K562 (cell line): ENCODE measurements at regions not wholly inside any gene's neighbourhood (a gene's known extent, or its start where the extent isn't known, plus 50 kb on each side); places are given as distances from the start of the nearest gene placed in this dataset.
"Not testable (repeated sequence)": the region's sequence is repeated elsewhere in the genome, so short reads cannot be mapped to it uniquely, and the experiment has no call there.

Experiments
- ATAC-seq: fragments of 200-7000 bp; cut with Tn5 transposase; 3 replicates; pipeline ENCODE4 v1.9.1; 2020; ENCODE audit warnings: moderate library complexity
- BruUV-seq: library from RNA; stranded (reverse); fragments of 400-500 nt; replicated peaks from 2 replicates; lab custom pipeline; 2021; lab: Mats Ljungman, UMichigan
- CTCF ChIA-PET: fragments of 300-600 bp; formaldehyde crosslinking; extraction: SDS; loops from one replicate; lab custom pipeline; 2021; ENCODE audit warnings: low intra/inter-chr PET ratio; lab: Yijun Ruan, JAX
- POLR2A ChIA-PET: fragments of 300-600, 350-650 bp; sonication (Branson Sonifier 250); formaldehyde crosslinking; extraction: SDS; loops from one replicate; lab custom pipeline; 2021; ENCODE audit warnings: antibody characterized with exemption, inconsistent platforms; lab: Yijun Ruan, JAX
- DNase-seq, 4 experiments: peaks; one replicate each; pipeline versions ENCODE4 v3.0.0 to v3.0.0-alpha.2; 2011 to 2018; ENCODE audit warnings: low spot score in 3 of 4, mixed read lengths in 3 of 4; ENCODE audit errors: extremely low read depth in 1 of 4
- FAIRE-seq: peaks from 2 replicates; lab custom pipeline; 2011; peaks lifted over from hg19 to GRCh38; lab: Jason Lieb, UNC
- H2AFZ ChIP-seq: 2 replicates; pipeline ENCODE4 v1.6.0; 2011; ENCODE audit warnings: low read depth, low read length, control low read depth, inconsistent platforms
- H3K27ac ChIP-seq: fragments of 200-600 bp; 3 replicates; pipeline ENCODE4 v1.8.0; 2011; ENCODE audit warnings: low read depth, mild to moderate bottlenecking, control low read depth, inconsistent platforms, low read length, moderate library complexity, mixed read lengths; ENCODE audit errors: extremely low read depth
- H3K27me3 ChIP-seq, 2 experiments: fragments of 300-600 bp in 1 of 2; 2 replicates in 1 of 2; 3 replicates in 1 of 2; pipeline versions ENCODE4 v1.6.0 to v1.8.0; 2011; ENCODE audit warnings: inconsistent platforms in 2 of 2, low read length in 2 of 2, mild to moderate bottlenecking in 1 of 2, mixed read lengths in 1 of 2, moderate library complexity in 1 of 2; ENCODE audit not compliant: control insufficient read depth in 2 of 2, insufficient read depth in 2 of 2
- H3K36me3 ChIP-seq: fragments of 300-600 bp; 3 replicates; pipeline ENCODE4 v1.8.0; 2011; ENCODE audit warnings: mild to moderate bottlenecking, low read length, inconsistent platforms; ENCODE audit not compliant: control insufficient read depth, insufficient read depth
- H3K4me1 ChIP-seq, 2 experiments: fragments of 200-600 bp in 1 of 2; replicated peaks in 1 of 2; 2 replicates in 1 of 2; 3 replicates in 1 of 2; pipeline versions ENCODE4 v1.5.1 to v1.8.0; 2011; ENCODE audit warnings: inconsistent platforms in 2 of 2, low read length in 2 of 2, mild to moderate bottlenecking in 1 of 2, mixed read lengths in 1 of 2, moderate library complexity in 1 of 2; ENCODE audit not compliant: control insufficient read depth in 2 of 2, insufficient read depth in 2 of 2
- H3K4me2 ChIP-seq: 2 replicates; pipeline ENCODE4 v1.6.1; 2011; ENCODE audit warnings: low read length, control low read depth, inconsistent platforms, mixed read lengths; ENCODE audit not compliant: insufficient read depth
- H3K4me3 ChIP-seq: fragments of 200-600 bp; sonication (generic), shearing (Covaris generic); 2 replicates; pipeline ENCODE4 v1.5.1; 2016; ENCODE audit warnings: control low read depth, inconsistent platforms
- H3K79me2 ChIP-seq: fragments of 200-600 bp; 3 replicates; pipeline ENCODE4 v1.8.0; 2011; ENCODE audit warnings: low read length, inconsistent platforms; ENCODE audit not compliant: control insufficient read depth, insufficient read depth
- H3K9ac ChIP-seq, 2 experiments: 2 replicates each; pipeline versions ENCODE4 v1.6.0 to v1.6.1; 2011; ENCODE audit warnings: low read depth in 2 of 2, low read length in 2 of 2, control low read depth in 1 of 2, inconsistent platforms in 1 of 2, mild to moderate bottlenecking in 1 of 2, mixed read lengths in 1 of 2; ENCODE audit not compliant: insufficient read depth in 1 of 2
- H3K9me1 ChIP-seq: one replicate; pipeline ENCODE4 v1.6.0; 2011; ENCODE audit warnings: inconsistent platforms, mild to moderate bottlenecking, low read length, moderate library complexity; ENCODE audit not compliant: control insufficient read depth, insufficient read depth
- H3K9me3 ChIP-seq: replicated peaks from 2 replicates; pipeline ENCODE4 v1.5.1; 2011; ENCODE audit warnings: low read depth, low read length, inconsistent platforms; ENCODE audit not compliant: control insufficient read depth, insufficient read depth
- H4K20me1 ChIP-seq: replicated peaks from 2 replicates; pipeline ENCODE4 v1.6.1; 2011; ENCODE audit warnings: low read length, inconsistent platforms, mixed read lengths; ENCODE audit not compliant: control insufficient read depth, insufficient read depth
- YY1 ChIP-seq, 3 experiments: IDR thresholded peaks; 2 replicates each; pipeline ENCODE4 v1.6.1; 2011; ENCODE audit warnings: low read length in 2 of 3, mild to moderate bottlenecking in 2 of 3, moderate library complexity in 2 of 3, borderline replicate concordance in 1 of 3, control low read depth in 1 of 3, low read depth in 1 of 3; ENCODE audit not compliant: insufficient read depth in 3 of 3, insufficient replicate concordance in 2 of 3, control insufficient read depth in 1 of 3, insufficient read length in 1 of 3; ENCODE audit errors: extremely low read depth in 1 of 3
- WGBS: fragments of 100-300 bp; shearing (Covaris generic); methylation state at CpG from one replicate; pipeline ENCODE4 v1.1.6; 2016; ENCODE audit warnings: low coverage, mixed read lengths; ENCODE audit not compliant: insufficient coverage; ENCODE audit errors: missing lambda C conversion rate; 5-methylcytosine and 5-hydroxymethylcytosine counted together
- in situ Hi-C: fragments of 300-500 bp; cut with MboI; formaldehyde crosslinking; loops from 4 replicates; pipeline ENCODE4 v1.15.0; 2018; ENCODE audit warnings: inconsistent platforms, mixed read lengths
- intact Hi-C: fragments of 100-400 bp; cut with micrococcal nuclease; formaldehyde crosslinking; loops from 2 replicates; pipeline ENCODE4 v1.14.2; 2022

DNA sequence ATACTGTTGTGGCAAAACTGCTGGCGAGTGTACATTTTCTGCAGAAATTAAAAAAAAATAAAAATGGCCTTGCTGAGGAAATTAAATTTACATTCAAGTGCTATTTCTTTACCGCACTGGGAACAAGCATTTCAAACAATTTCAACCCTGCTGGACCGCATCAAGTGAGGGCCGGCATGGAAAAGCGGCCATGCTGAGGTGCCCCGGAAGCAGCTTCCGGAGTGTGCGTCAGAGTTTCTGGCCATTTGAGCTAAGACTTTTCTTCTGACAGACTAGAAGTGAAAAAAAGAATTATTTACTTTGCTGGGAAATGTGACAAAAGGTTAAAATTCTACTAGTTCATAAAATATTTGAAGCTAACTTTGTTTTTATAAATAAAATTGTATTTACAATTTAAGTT, 337.0 kb downstream of the CACNA1B start:
- in situ Hi-C loops, POLR2A ChIA-PET, H3K4me2 ChIP-seq, H3K4me3 ChIP-seq, FAIRE-seq, H3K9me3 ChIP-seq, H3K79me2 ChIP-seq, H3K9me1 ChIP-seq, H2AFZ ChIP-seq, H3K9ac ChIP-seq, DNase-seq, ATAC-seq, H4K20me1 ChIP-seq, H3K27ac ChIP-seq, intact Hi-C loops, BruUV-seq, H3K36me3 ChIP-seq, H3K27me3 ChIP-seq, H3K4me1 ChIP-seq, CTCF ChIA-PET: not testable (repeated sequence)
- WGBS = 32% methylated on average over 7 of the region's 8 CpGs
- TF ChIP-seq YY1 (IDR thresholded peaks at IDR 0.05; ENCODE audit: borderline replicate concordance in 1 of 3, control insufficient read depth in 1 of 3, extremely low read depth in 1 of 3, insufficient read depth in 3 of 3, insufficient read length in 1 of 3, insufficient replicate concordance in 2 of 3, low read depth in 1 of 3, low read length in 2 of 3) = peak in 1 of 3 experiments; percentile 54

DNA sequence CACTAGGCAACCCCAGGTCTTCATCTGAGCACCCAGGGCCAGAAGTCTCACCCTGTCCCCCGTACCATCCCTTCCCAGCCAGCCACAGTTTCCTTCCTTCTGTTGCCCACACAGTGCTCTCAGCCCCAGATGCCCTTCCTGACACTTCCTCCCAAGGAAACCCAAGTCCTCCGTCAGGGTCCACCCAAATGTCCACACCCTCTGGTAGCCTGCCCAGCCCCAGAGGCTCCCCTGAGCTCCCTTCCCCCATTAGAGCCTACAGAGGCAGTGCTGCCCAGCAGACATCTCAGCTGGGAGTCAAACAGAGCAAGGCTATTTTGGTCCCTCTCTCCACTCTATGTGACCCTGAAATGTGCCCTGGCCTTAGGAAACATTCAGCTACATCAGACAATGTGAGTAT, 338.0 kb downstream of the CACNA1B start:
- FAIRE-seq, POLR2A ChIA-PET, ATAC-seq: not testable (repeated sequence)

DNA sequence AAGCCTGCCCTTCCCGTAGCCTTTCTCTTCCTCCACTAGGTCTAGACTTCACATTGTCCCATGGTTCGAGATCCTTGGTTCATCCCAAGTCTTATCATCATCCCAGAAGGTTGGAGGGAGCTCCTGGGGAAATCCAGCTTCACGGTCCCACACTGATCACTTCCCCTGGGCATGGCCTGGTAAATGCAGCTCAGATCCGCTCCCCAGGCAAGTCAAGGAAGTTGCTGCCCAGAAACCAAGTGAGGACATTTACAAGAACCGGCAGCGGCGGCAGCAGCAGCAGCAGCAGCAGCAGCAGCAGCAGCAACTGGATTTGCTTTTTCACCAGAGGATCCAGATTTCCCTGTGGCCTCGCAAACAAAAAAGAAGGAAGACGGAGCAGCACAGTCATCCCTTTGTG, 339.2 kb downstream of the CACNA1B start:
- H3K9ac ChIP-seq, POLR2A ChIA-PET, in situ Hi-C loops, H3K9me1 ChIP-seq, DNase-seq, H3K79me2 ChIP-seq, BruUV-seq, H3K27me3 ChIP-seq, H2AFZ ChIP-seq, H3K27ac ChIP-seq, ATAC-seq, H3K4me3 ChIP-seq, intact Hi-C loops, H3K4me1 ChIP-seq, H3K36me3 ChIP-seq, CTCF ChIA-PET, H3K4me2 ChIP-seq, H4K20me1 ChIP-seq, H3K9me3 ChIP-seq, FAIRE-seq: not testable (repeated sequence)
- 4% methylated on average over 2 of the region's 9 CpGs for WGBS

More for the DNA sequence above, 338.0 kb downstream of the CACNA1B start:
- H3K4me3 ChIP-seq, H3K27ac ChIP-seq, in situ Hi-C loops, BruUV-seq, H3K27me3 ChIP-seq, H3K36me3 ChIP-seq, H3K9me1 ChIP-seq, H2AFZ ChIP-seq, H3K4me2 ChIP-seq, H3K4me1 ChIP-seq, H3K9ac ChIP-seq, CTCF ChIA-PET, H3K9me3 ChIP-seq, H4K20me1 ChIP-seq, DNase-seq, H3K79me2 ChIP-seq, intact Hi-C loops: not testable (repeated sequence)
- WGBS = no CpG with 5 or more reads among the region's 2 CpGs
